ENCODE measurements at regions not wholly inside any gene's neighbourhood (a gene's known extent, or its start where the extent isn't known, plus 50 kb on each side); places are given as distances from the start of the nearest gene placed in this dataset.

- DNase-seq (ENCODE audit: low read depth, low spot score): no peak
- H3K27me3 ChIP-seq (ENCODE audit: control insufficient read depth, insufficient read depth, low read length): no peaks in the 10 kb centered on the region
- H3K27ac ChIP-seq (ENCODE audit: low read depth, low read length): no peak overlapping the region
- no peak overlapping the region for H3K4me3 ChIP-seq (ENCODE audit: low read depth, low read length)
- peaks cover 7% of the 10 kb centered on the region; the same call in 1 of the 2 replicates for H3K9me3 ChIP-seq (ENCODE audit: control insufficient read depth, insufficient read depth, low read length)
- TF ChIP-seq CTCF (IDR thresholded peaks at IDR 0.05; ENCODE audit: low read depth, low read length): no peak
- POLR2A ChIA-PET: no interaction called here
- CTCF ChIA-PET: no interaction called here
These were observed 371.2 kb upstream of the ASIC2 start for GRCh38 chr17:33664116-33664840.

- Histone ChIP-seq H3K4me3 (ENCODE audit: low read depth, low read length) (no peak overlapping the region), H3K27ac (ENCODE audit: low read depth, low read length) (no peak overlapping the region), H3K27me3 (ENCODE audit: control insufficient read depth, insufficient read depth, low read length) (no peaks in the 10 kb centered on the region), H3K9me3 (ENCODE audit: control insufficient read depth, insufficient read depth, low read length) (peaks cover 3% of the 10 kb centered on the region; the same call in 1 of the 2 replicates)
- POLR2A ChIA-PET: no interaction called here
- no peak for DNase-seq (ENCODE audit: low read depth, low spot score)
- TF ChIP-seq CTCF (IDR thresholded peaks at IDR 0.05; ENCODE audit: low read depth, low read length): no peak
- CTCF ChIA-PET: interaction anchor here (0.5 kb wide), 1 partner anchor 688 kb away, joined by 5 read pairs; no protein-coding TSS in a partner anchor
These were observed 374.0 kb upstream of the ASIC2 start for GRCh38 chr17:33667052-33667509.

GRCh38 chr17:33667671-33668070, 374.6 kb upstream of the ASIC2 start:
- no peak for DNase-seq (ENCODE audit: low read depth, low spot score)
- H3K4me3 ChIP-seq (ENCODE audit: low read depth, low read length): no peak overlapping the region
- ChIA-PET CTCF (interaction anchor here (0.5 kb wide), 1 partner anchor 687 kb away, joined by 5 read pairs; no protein-coding TSS in a partner anchor), POLR2A (no interaction called here)
- H3K27me3 ChIP-seq (ENCODE audit: control insufficient read depth, insufficient read depth, low read length): no peaks in the 10 kb centered on the region
- TF ChIP-seq CTCF (IDR thresholded peaks at IDR 0.05; ENCODE audit: low read depth, low read length): no peak
- H3K9me3 ChIP-seq (ENCODE audit: control insufficient read depth, insufficient read depth, low read length): peaks cover 3% of the 10 kb centered on the region; the same call in 1 of the 2 replicates
- H3K27ac ChIP-seq (ENCODE audit: low read depth, low read length): no peak overlapping the region

GRCh38 chr17:33668516-33668915, 375.4 kb upstream of the ASIC2 start:
- Histone ChIP-seq H3K27ac (ENCODE audit: low read depth, low read length) (no peak overlapping the region), H3K4me3 (ENCODE audit: low read depth, low read length) (no peak overlapping the region), H3K9me3 (ENCODE audit: control insufficient read depth, insufficient read depth, low read length) (peaks cover 3% of the 10 kb centered on the region; the same call in 1 of the 2 replicates), H3K27me3 (ENCODE audit: control insufficient read depth, insufficient read depth, low read length) (no peaks in the 10 kb centered on the region)
- ChIA-PET POLR2A (no interaction called here), CTCF (no interaction called here)
- TF ChIP-seq CTCF (IDR thresholded peaks at IDR 0.05; ENCODE audit: low read depth, low read length): no peak
- DNase-seq (ENCODE audit: low read depth, low spot score): no peak

GRCh38 chr17:33671491-33671890, 378.4 kb upstream of the ASIC2 start:
- H3K27me3 ChIP-seq (ENCODE audit: control insufficient read depth, insufficient read depth, low read length): no peaks in the 10 kb centered on the region
- no peaks in the 10 kb centered on the region for H3K9me3 ChIP-seq (ENCODE audit: control insufficient read depth, insufficient read depth, low read length)
- no peak overlapping the region for H3K27ac ChIP-seq (ENCODE audit: low read depth, low read length)
- no peak for DNase-seq (ENCODE audit: low read depth, low spot score)
- POLR2A ChIA-PET: no interaction called here
- H3K4me3 ChIP-seq (ENCODE audit: low read depth, low read length): no peak overlapping the region
- CTCF ChIA-PET: no interaction called here
- TF ChIP-seq CTCF (IDR thresholded peaks at IDR 0.05; ENCODE audit: low read depth, low read length): no peak

Measured in AG04450 (cell line).